GM18861 (cell line): ENCODE measurements at regions not wholly inside any gene's neighbourhood (a gene's known extent, or its start where the extent isn't known, plus 50 kb on each side); places are given as distances from the start of the nearest gene placed in this dataset.
A peak's percentile ranks its signal among the peaks of the same experiment; 100 is the strongest.

Experiments used
- ATAC-seq: cut with Tn5 transposase; IDR thresholded peaks from one replicate; pipeline ENCODE4 v1.9.1; 2021; ENCODE audit not compliant: unreplicated experiment

GRCh38 chr12:39240587-39240986 lies 202.3 kb downstream of the KIF21A start:
- ATAC-seq = no peak

- no peak for ATAC-seq
These were observed 203.1 kb downstream of the KIF21A start for GRCh38 chr12:39239490-39240486.

GRCh38 chr12:39237004-39237403 lies 205.9 kb downstream of the KIF21A start:
- no peak for ATAC-seq

- no peak for ATAC-seq
These were observed 206.7 kb downstream of the KIF21A start for GRCh38 chr12:39235990-39236767.

GRCh38 chr12:39230086-39230485 lies 212.8 kb downstream of the KIF21A start:
- ATAC-seq = no peak

GRCh38 chr12:39227218-39227617 lies 215.7 kb downstream of the KIF21A start:
- no peak for ATAC-seq

GRCh38 chr12:39224971-39225370 lies 217.9 kb downstream of the KIF21A start:
- no peak for ATAC-seq

GRCh38 chr12:39205969-39206368 lies 237.0 kb downstream of the KIF21A start:
- ATAC-seq = peak; percentile 69

- no peak for ATAC-seq
These were observed 243.6 kb downstream of the KIF21A start for GRCh38 chr12:39199351-39199750.

GRCh38 chr12:39188689-39189088 lies 254.2 kb downstream of the KIF21A start:
- ATAC-seq = no peak

GRCh38 chr12:39186744-39187143 lies 256.2 kb downstream of the KIF21A start:
- ATAC-seq = no peak

- ATAC-seq = no peak
These were observed 264.1 kb downstream of the KIF21A start for GRCh38 chr12:39178837-39179236.

- ATAC-seq = no peak
These were observed 266.6 kb downstream of the KIF21A start for GRCh38 chr12:39176356-39176755.

GRCh38 chr12:39173726-39174125 lies 268.3 kb upstream of the CPNE8 start:
- ATAC-seq = no peak

- ATAC-seq = no peak
These were observed 259.9 kb upstream of the CPNE8 start for GRCh38 chr12:39165338-39165737.

GRCh38 chr12:39161465-39162085 lies 256.2 kb upstream of the CPNE8 start:
- ATAC-seq = no peak

GRCh38 chr12:39157696-39158342 lies 252.4 kb upstream of the CPNE8 start:
- no peak for ATAC-seq

GRCh38 chr12:39145175-39145999 lies 240.0 kb upstream of the CPNE8 start:
- ATAC-seq = no peak

- no peak for ATAC-seq
These were observed 239.2 kb upstream of the CPNE8 start for GRCh38 chr12:39144613-39145061.

GRCh38 chr12:39138268-39138667 lies 232.9 kb upstream of the CPNE8 start:
- ATAC-seq = no peak
